ENCODE measurements at regions not wholly inside any gene's neighbourhood (a gene's known extent, or its start where the extent isn't known, plus 50 kb on each side); places are given as distances from the start of the nearest gene placed in this dataset.

DNA sequence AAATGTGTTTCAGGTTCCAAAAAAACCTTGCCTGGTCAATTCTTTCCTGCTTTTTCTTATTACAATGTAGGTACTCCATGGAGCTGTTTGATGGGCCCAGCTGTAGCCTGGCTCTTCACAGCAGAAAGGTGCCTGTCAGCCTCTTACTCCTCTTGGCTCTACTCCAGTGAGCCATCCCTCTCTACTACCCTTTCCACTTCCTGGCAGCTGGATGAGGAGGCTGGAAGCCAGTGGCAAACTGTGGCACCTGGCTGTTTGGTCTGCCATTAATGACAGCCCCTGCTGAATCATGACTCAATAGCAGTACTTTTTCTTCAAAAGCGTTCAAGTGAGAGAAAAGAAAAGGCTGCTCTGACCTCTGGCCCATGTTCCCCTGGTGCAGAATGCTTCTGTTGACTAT lies 618.1 kb downstream of the PYDC2 start:
- H3K27me3 ChIP-seq (ENCODE audit: control insufficient read depth in 5 of 5, insufficient read depth in 4 of 5, low read length in 5 of 5): no peaks in the 10 kb centered on the region
- no peak overlapping the region for H3K9ac ChIP-seq (ENCODE audit: low read length in 5 of 5)
- H3K27ac ChIP-seq (ENCODE audit: low read depth, low read length): no peak overlapping the region
- no peaks in the 10 kb centered on the region for H3K9me3 ChIP-seq (ENCODE audit: control insufficient read depth in 5 of 5, low read length in 5 of 5)
- no peak overlapping the region for H3K4me3 ChIP-seq (ENCODE audit: low read depth in 1 of 5, low read length in 5 of 5)
- H3K4me1 ChIP-seq (ENCODE audit: control insufficient read depth in 5 of 5, insufficient read depth in 5 of 5, low read length in 5 of 5): no peaks in the 10 kb centered on the region
- H3K36me3 ChIP-seq (ENCODE audit: control insufficient read depth in 5 of 5, insufficient read depth in 5 of 5, low read length in 5 of 5): no peaks in the 10 kb centered on the region

GRCh38 chr3:192080336-192080735 lies 619.4 kb downstream of the PYDC2 start:
- H3K27ac ChIP-seq (ENCODE audit: low read depth, low read length): no peak overlapping the region
- H3K9me3 ChIP-seq (ENCODE audit: control insufficient read depth in 5 of 5, low read length in 5 of 5): no peaks in the 10 kb centered on the region
- H3K4me1 ChIP-seq (ENCODE audit: control insufficient read depth in 5 of 5, insufficient read depth in 5 of 5, low read length in 5 of 5): no peaks in the 10 kb centered on the region
- no peak overlapping the region for H3K9ac ChIP-seq (ENCODE audit: low read length in 5 of 5)
- no peaks in the 10 kb centered on the region for H3K36me3 ChIP-seq (ENCODE audit: control insufficient read depth in 5 of 5, insufficient read depth in 5 of 5, low read length in 5 of 5)
- H3K4me3 ChIP-seq (ENCODE audit: low read depth in 1 of 5, low read length in 5 of 5): no peak overlapping the region
- no peaks in the 10 kb centered on the region for H3K27me3 ChIP-seq (ENCODE audit: control insufficient read depth in 5 of 5, insufficient read depth in 4 of 5, low read length in 5 of 5)

- Histone ChIP-seq H3K27ac (ENCODE audit: low read depth, low read length) (no peak overlapping the region), H3K9ac (ENCODE audit: low read length in 5 of 5) (no peak overlapping the region), H3K36me3 (ENCODE audit: control insufficient read depth in 5 of 5, insufficient read depth in 5 of 5, low read length in 5 of 5) (no peaks in the 10 kb centered on the region), H3K27me3 (ENCODE audit: control insufficient read depth in 5 of 5, insufficient read depth in 4 of 5, low read length in 5 of 5) (no peaks in the 10 kb centered on the region), H3K4me3 (ENCODE audit: low read depth in 1 of 5, low read length in 5 of 5) (no peak overlapping the region), H3K4me1 (ENCODE audit: control insufficient read depth in 5 of 5, insufficient read depth in 5 of 5, low read length in 5 of 5) (no peaks in the 10 kb centered on the region), H3K9me3 (ENCODE audit: control insufficient read depth in 5 of 5, low read length in 5 of 5) (no peaks in the 10 kb centered on the region)
Measured at GRCh38 chr3:192082730-192083660, 622.0 kb downstream of the PYDC2 start.

All from subcutaneous abdominal adipose tissue (tissue), 5 donors.